ENCODE measurements at regions not wholly inside any gene's neighbourhood (a gene's known extent, or its start where the extent isn't known, plus 50 kb on each side); places are given as distances from the start of the nearest gene placed in this dataset.

GRCh38 chr4:128525387-128525786 lies 237.8 kb upstream of the PGRMC2 start:
- DNase-seq = no peak

- no peak for DNase-seq
Observed at GRCh38 chr4:128524311-128524710, 236.7 kb upstream of the PGRMC2 start.

- no peak for DNase-seq
Observed at GRCh38 chr4:128521648-128522111, 234.1 kb upstream of the PGRMC2 start.

GRCh38 chr4:128521156-128521555 lies 233.5 kb upstream of the PGRMC2 start:
- no peak for DNase-seq

GRCh38 chr4:128519163-128519830 lies 231.7 kb upstream of the PGRMC2 start:
- DNase-seq = no peak

- no peak for DNase-seq
Observed at GRCh38 chr4:128517739-128518510, 230.3 kb upstream of the PGRMC2 start.

GRCh38 chr4:128517096-128517738 lies 229.6 kb upstream of the PGRMC2 start:
- no peak for DNase-seq

GRCh38 chr4:128516301-128516969 lies 228.8 kb upstream of the PGRMC2 start:
- DNase-seq = no peak

GRCh38 chr4:128513664-128514484 lies 226.3 kb upstream of the PGRMC2 start:
- DNase-seq = no peak

GRCh38 chr4:128512767-128513322 lies 225.2 kb upstream of the PGRMC2 start:
- DNase-seq = no peak

GRCh38 chr4:128512161-128512560 lies 224.5 kb upstream of the PGRMC2 start:
- DNase-seq = no peak

GRCh38 chr4:128510850-128511249 lies 223.2 kb upstream of the PGRMC2 start:
- no peak for DNase-seq

GRCh38 chr4:128502818-128503527 lies 215.4 kb upstream of the PGRMC2 start:
- DNase-seq = no peak

- no peak for DNase-seq
Observed at GRCh38 chr4:128501239-128501638, 213.6 kb upstream of the PGRMC2 start.

GRCh38 chr4:128488055-128488705 lies 200.6 kb upstream of the PGRMC2 start:
- no peak for DNase-seq

- no peak for DNase-seq
Observed at GRCh38 chr4:128484896-128485295, 197.3 kb upstream of the PGRMC2 start.

- no peak for DNase-seq
Observed at GRCh38 chr4:128483816-128484215, 196.2 kb upstream of the PGRMC2 start.

- DNase-seq = no peak
Observed at GRCh38 chr4:128483041-128483440, 195.4 kb upstream of the PGRMC2 start.

- DNase-seq = no peak
Observed at GRCh38 chr4:128481752-128482480, 194.3 kb upstream of the PGRMC2 start.

GRCh38 chr4:128480945-128481344 lies 193.3 kb upstream of the PGRMC2 start:
- DNase-seq = no peak
